ENCODE measurements at regions not wholly inside any gene's neighbourhood (a gene's known extent, or its start where the extent isn't known, plus 50 kb on each side); places are given as distances from the start of the nearest gene placed in this dataset.
"Not testable (repeated sequence)": the region's sequence is repeated elsewhere in the genome, so short reads cannot be mapped to it uniquely, and the experiment has no call there.

GRCh38 chr11:112346586-112346985 is 85.9 kb upstream of the PLET1 start:
- TF ChIP-seq CTCF (IDR thresholded peaks at IDR 0.05) (no peak), POLR2A (IDR thresholded peaks at IDR 0.05) (no peak)
- Histone ChIP-seq H3K9me3 (no peaks in the 10 kb centered on the region), H3K27me3 (no peaks in the 10 kb centered on the region), H3K4me3 (no peak overlapping the region), H3K27ac (no peak overlapping the region), H3K36me3 (no peaks in the 10 kb centered on the region), H3K4me1 (peaks cover 0 to 6% (median 0%) of the 10 kb centered on the region in 12 donors)
- ATAC-seq (no peak), DNase-seq (no peak)
- intact Hi-C loops (cut with DNase I), result no loop called here
- WGBS, 4 donors, result 92 to 97% (median 96%) methylated on average over 5 of the region's 5 CpGs

GRCh38 chr11:112348480-112349029 is 87.9 kb upstream of the PLET1 start:
- no peak for DNase-seq
- H3K4me1 ChIP-seq, result peaks cover 0 to 3% (median 0%) of the 10 kb centered on the region in 12 donors
- intact Hi-C loops (cut with DNase I), result no loop called here
- 80 to 86% (median 83%) methylated on average over 6 of the region's 6 CpGs for WGBS, 4 donors
- H3K36me3 ChIP-seq, result no peaks in the 10 kb centered on the region
- H3K9me3 ChIP-seq, result no peaks in the 10 kb centered on the region
- no peak overlapping the region for H3K27ac ChIP-seq
- TF ChIP-seq POLR2A (IDR thresholded peaks at IDR 0.05) (no peak), CTCF (IDR thresholded peaks at IDR 0.05) (no peak)
- ATAC-seq, result no peak
- H3K4me3 ChIP-seq, result no peak overlapping the region
- H3K27me3 ChIP-seq, result no peaks in the 10 kb centered on the region

- DNase-seq; H3K36me3 ChIP-seq; ATAC-seq; H3K27me3 ChIP-seq; H3K9me3 ChIP-seq; H3K4me3 ChIP-seq; intact Hi-C loops (cut with DNase I); H3K27ac ChIP-seq: not testable (repeated sequence)
- 90 to 95% (median 92%) methylated on average over 3 of the region's 3 CpGs for WGBS, 4 donors
- peaks cover 0 to 10% (median 2%) of the 10 kb centered on the region in 12 donors for H3K4me1 ChIP-seq
Observed at GRCh38 chr11:112351423-112351822, 90.8 kb upstream of the PLET1 start.

- H3K27me3 ChIP-seq, result no peaks in the 10 kb centered on the region
- WGBS, 4 donors, result 69 to 78% (median 74%) methylated on average over 2 of the region's 2 CpGs
- H3K36me3 ChIP-seq, result no peaks in the 10 kb centered on the region
- H3K4me1 ChIP-seq, result peaks cover 0 to 10% (median 2%) of the 10 kb centered on the region in 12 donors
- no peaks in the 10 kb centered on the region for H3K9me3 ChIP-seq
- TF ChIP-seq CTCF (IDR thresholded peaks at IDR 0.05), result no peak
- no peak for TF ChIP-seq POLR2A (IDR thresholded peaks at IDR 0.05)
- H3K4me3 ChIP-seq, result no peak overlapping the region
- ATAC-seq, result no peak
- no peak overlapping the region for H3K27ac ChIP-seq
- intact Hi-C loops (cut with DNase I), result no loop called here
- no peak for DNase-seq
Observed at GRCh38 chr11:112352907-112353306, 92.2 kb upstream of the PLET1 start.

- peaks cover 0 to 10% (median 2%) of the 10 kb centered on the region in 12 donors for H3K4me1 ChIP-seq
- intact Hi-C loops (cut with DNase I), result no loop called here
- H3K27me3 ChIP-seq, result no peaks in the 10 kb centered on the region
- H3K4me3 ChIP-seq, result no peak overlapping the region
- DNase-seq (no peak), ATAC-seq (no peak)
- no peak overlapping the region for H3K27ac ChIP-seq
- H3K36me3 ChIP-seq, result no peaks in the 10 kb centered on the region
- TF ChIP-seq CTCF (IDR thresholded peaks at IDR 0.05) (no peak), POLR2A (IDR thresholded peaks at IDR 0.05) (no peak)
- H3K9me3 ChIP-seq, result no peaks in the 10 kb centered on the region
- WGBS, 4 donors, result 90 to 100% (median 92%) methylated on average over 3 of the region's 3 CpGs
Observed at GRCh38 chr11:112354364-112354763, 93.7 kb upstream of the PLET1 start.
